ENCODE measurements at regions not wholly inside any gene's neighbourhood (a gene's known extent, or its start where the extent isn't known, plus 50 kb on each side); places are given as distances from the start of the nearest gene placed in this dataset.
"Not testable (repeated sequence)": the region's sequence is repeated elsewhere in the genome, so short reads cannot be mapped to it uniquely, and the experiment has no call there.

DNA sequence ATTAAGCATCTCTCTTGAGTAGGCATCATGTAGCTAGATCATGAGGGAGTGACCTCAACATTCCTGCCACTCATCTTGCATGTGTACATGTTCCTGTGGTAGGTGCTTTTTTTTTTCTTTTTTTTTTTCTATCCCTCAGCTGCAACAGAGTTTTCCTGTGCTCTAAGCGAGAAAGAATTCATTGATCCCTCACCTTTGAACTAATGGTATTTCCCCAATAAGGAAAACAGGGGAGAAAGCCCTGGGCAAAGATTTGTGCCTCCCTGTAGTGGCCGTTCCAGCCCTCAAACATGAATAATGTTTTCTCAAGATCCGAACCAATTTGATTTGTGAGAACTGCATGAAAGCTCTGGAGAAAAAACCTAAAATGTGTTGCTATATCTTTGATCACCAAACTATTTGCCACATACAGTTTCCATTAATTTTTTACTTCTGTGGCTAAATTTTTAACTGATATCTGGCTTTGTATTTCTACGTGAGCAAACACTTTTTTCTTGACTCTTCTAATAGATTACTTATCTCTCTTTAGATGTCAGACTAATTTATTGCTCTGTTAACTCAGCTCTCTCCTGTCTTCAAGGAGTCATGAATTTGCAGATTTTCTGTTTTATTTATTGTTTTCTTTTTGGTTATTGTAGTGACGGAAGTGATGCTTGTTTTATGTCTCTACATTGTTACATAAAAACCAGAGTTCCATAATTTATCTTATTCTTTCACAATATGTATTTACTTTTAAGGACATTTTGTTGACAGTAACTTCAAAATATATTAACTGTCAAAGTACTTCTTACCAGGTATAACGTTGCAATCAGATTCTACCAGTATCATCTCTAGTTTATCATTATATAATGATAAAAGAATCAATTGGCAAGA is 1396.5 kb downstream of the OTOL1 start:
- no peak for DNase-seq (ENCODE audit: low read depth in 4 of 4, low spot score in 3 of 4)

DNA sequence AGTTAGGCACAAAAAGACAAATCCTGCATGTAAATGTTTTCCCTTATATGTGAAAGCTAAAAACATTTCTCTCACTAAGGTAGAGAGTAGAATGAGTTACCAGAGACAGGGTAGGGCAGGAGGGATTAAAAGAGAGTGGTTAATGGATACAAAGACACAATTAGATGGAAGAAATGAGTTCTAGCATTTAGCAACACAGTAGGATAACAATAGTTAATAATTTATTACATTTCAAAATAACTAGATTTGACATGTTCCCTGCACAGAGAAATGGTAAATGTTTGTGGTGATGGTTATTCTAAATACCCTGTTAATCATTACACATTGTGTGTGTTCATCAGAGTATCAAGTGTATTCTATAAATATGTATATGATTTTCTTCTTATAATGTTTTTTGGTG is 1400.7 kb downstream of the OTOL1 start:
- no peak for DNase-seq (ENCODE audit: low read depth in 4 of 4, low spot score in 3 of 4)

GRCh38 chr3:162932503-162932902 is 1435.9 kb downstream of the OTOL1 start:
- DNase-seq (ENCODE audit: low read depth in 4 of 4, low spot score in 3 of 4), result no peak

DNA sequence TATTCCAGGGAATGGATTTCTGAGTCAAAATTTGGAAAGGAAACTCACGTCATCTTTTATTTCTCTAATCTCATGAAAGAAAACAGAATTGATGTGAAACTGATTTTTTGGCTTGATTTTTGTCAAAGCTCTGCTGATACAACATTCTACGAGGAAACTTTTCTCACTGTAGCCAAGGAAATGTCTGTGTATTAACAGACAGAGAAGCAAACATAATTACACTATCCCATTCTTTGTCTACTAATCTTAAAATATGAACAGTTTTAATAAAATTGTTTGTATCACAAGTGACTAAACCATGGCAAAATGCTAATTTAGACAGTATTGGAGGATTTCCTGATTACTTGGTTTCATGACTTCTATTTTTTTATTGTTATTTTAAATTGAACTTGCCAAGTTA is 1437.0 kb downstream of the OTOL1 start:
- no peak for DNase-seq (ENCODE audit: low read depth in 4 of 4, low spot score in 3 of 4)

DNA sequence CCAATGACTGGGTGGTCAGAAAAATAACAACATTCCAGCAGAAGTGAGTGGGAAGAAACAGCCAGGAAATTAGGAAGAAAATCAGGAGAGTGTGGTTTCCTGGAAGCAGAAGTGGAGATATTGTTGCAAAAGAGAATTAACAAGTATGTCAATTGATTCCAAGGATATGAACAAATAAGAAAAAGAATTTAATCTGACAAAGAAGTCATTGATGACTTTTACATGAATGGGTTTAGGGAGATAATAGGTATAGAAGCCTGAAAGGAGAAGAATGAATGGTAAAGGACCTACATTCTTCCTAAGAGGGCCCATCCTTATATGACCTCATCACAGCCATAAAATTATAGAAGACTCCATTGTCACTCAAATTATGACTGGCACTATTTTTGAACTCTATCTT is 1440.1 kb downstream of the OTOL1 start:
- no peak for DNase-seq (ENCODE audit: low read depth in 4 of 4, low spot score in 3 of 4)

DNA sequence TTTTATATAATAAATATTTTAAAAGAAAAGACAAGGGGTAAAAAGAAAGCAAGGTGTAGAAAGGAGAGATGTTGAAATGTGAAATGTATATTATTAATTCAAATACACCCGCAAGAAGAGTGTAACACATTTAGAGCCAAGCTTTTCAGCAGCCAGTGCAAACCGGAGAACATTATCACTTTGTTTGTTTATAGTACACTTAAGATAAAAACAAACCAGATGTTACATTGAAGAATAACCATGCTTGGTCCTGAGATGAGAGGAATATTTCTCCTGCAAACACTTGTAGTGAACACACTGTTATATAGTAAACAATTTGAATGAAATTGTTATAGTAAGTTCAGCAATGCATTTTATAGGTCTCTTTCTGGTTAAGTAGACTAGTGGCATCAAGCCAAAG is 1441.5 kb downstream of the OTOL1 start:
- DNase-seq (ENCODE audit: low read depth in 4 of 4, low spot score in 3 of 4), result no peak

DNA sequence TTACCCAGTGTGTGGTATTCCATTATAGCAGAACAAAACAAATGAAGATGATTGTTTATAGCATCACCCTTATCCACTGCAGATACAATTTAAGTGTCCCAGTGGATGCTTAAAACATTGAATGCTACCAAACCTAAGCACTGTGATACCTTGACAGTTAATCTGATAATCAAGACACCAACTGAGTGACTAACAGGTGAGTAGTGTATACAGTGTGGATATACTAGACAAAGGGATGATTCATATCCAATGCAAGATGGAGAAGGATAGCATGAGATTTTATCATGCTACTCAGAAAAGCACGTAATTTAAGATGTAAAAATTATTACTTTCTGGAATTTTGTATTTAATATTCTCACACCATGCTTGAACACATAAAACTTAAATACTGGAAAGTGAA is 1449.0 kb downstream of the OTOL1 start:
- DNase-seq (ENCODE audit: low read depth in 4 of 4, low spot score in 3 of 4), result no peak

DNA sequence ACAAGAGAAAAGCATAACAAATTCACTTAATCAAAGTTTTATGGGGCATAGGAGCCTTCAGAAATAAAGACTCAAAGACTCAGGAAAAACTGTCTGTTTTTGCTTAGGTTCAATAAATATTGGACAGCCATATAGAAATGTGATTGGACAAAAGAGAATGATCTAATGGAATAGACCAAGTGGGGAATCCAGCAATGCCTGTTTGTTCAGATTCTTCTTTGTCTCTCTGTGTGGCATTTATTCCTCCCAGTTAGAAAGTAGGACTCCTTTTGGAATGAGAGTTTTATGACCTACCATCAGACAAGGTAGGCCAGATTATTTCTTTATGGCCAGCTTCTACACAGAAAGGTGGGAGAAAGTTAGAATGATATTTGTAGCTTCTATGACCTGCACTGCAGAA is 1460.1 kb downstream of the OTOL1 start:
- no peak for DNase-seq (ENCODE audit: low read depth in 4 of 4, low spot score in 3 of 4)

- DNase-seq (ENCODE audit: low read depth in 4 of 4, low spot score in 3 of 4), result no peak
These were observed 1463.7 kb downstream of the OTOL1 start for GRCh38 chr3:162960269-162960668.

DNA sequence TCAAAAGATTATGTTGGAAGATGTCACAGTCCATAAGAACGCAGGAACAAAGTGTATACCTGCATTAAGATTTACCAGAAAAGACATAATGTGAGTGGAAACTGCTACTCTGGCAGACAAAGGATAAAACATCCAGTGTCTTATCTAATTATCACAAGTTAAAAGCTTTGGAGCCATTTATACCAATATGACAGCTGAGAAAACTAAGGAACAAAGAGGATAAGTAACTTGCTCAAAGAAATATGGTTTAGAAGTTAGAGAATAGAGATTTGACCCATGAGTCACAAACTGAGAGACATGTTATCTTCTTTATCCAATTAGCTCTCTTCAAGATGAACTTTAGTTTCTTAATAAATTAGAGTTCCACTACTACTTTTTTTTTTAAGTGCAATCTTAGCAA is 1473.7 kb downstream of the OTOL1 start:
- DNase-seq (ENCODE audit: low read depth in 4 of 4, low spot score in 3 of 4), result no peak

DNA sequence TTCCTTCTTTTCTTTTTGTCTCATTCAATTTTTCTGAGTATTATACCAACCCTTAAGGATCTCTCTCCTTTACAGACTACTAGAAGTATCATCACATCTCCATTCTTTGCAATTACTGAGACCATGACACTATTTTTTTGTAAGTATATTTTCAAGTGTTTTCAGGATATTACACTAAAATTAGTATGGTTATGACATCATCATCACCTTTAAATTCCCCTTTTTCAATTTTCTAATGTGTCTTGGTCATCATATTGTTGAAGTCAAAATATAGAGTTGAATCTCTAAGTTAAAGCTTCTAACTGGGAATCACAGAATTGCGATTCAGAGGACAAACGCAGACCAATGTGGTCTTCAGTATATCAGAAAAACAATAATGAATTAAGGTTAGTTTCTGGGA is 1475.1 kb downstream of the OTOL1 start:
- no peak for DNase-seq (ENCODE audit: low read depth in 4 of 4, low spot score in 3 of 4)

DNA sequence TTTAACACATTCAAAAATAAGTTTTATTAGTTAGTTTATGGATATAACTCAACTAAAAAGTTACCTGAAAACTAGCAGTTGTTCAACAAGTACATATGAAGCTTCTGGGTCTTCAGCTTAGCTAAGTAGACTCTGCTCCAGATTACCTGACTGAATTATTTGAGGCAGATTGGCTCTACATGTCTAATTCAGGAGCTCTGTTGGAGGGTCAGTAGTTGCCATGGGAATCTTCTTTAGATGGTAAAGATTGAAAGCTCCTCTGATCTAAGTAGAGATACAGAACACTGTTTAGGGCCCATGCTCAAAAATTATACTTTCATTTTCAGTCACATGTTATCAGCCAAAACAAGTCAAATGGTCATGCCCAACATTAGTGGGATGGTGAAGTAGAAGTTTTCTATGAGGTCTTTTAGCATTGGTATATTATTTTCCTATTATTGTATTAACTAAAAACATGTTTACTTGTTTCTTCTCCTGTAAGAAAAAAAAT is 1476.9 kb downstream of the OTOL1 start:
- DNase-seq (ENCODE audit: low read depth in 4 of 4, low spot score in 3 of 4), result no peak

DNA sequence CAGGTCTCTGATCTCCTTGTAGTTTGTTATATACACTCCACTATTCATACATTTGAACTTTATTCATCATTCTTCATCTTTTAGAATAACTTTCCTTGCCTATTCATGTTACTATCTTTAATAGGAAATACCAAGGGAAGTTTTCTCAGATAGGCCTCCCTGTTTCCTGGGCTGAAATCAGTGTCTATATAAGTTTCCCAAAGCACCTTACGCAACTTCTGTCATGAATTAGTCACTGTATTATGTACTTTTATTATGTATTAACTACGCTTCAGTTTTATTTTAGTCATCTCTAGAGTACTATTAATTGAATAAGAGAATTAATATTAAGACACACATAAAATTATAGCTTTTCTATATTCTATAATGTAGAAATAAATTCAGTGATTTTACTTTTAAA is 1481.5 kb downstream of the OTOL1 start:
- DNase-seq (ENCODE audit: low read depth in 4 of 4, low spot score in 3 of 4), result no peak

GRCh38 chr3:162984746-162985145 is 1488.1 kb downstream of the OTOL1 start:
- DNase-seq (ENCODE audit: low read depth in 4 of 4, low spot score in 3 of 4), result no peak

- not testable (repeated sequence) for DNase-seq (ENCODE audit: low read depth in 4 of 4, low spot score in 3 of 4)
These were observed 1490.6 kb downstream of the OTOL1 start for GRCh38 chr3:162987085-162987794.

DNA sequence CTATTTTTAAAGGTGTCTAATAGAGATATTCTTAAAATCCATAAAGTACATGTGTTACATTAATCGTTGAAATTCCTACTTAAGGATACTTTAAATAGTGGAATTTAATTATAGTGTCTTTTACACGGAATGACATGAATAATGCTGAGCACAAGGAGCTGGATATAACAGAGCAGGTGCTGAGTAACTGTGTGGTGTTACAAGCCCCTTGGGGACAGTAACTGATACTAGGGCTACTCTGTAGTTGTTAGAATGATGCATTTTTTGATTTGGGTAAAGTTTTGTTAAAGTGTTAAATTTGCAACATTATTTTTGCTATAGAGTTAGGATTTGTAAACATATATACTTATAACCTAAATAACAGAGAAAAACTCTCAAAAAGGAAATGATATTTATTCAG is 1496.1 kb downstream of the OTOL1 start:
- no peak for DNase-seq (ENCODE audit: low read depth in 4 of 4, low spot score in 3 of 4)

GRCh38 chr3:162994165-162994564 is 1497.6 kb downstream of the OTOL1 start:
- no peak for DNase-seq (ENCODE audit: low read depth in 4 of 4, low spot score in 3 of 4)

DNA sequence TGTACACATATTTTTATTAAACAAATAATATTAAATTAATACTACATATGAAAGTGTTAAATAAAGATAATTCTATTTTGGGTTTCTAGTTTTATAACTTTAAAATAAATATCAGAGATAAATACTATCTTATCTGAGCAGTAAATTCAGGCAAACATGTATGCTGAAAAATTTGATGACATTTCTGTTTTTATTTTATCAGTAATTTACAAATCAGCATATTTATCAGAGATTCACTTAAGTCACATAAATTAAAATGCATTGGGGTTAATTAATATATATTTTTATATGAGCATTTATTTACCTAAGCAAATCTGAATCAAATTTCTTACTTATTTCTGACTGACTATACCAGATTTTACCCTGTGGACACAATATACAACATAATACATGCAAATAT is 1499.8 kb downstream of the OTOL1 start:
- no peak for DNase-seq (ENCODE audit: low read depth in 4 of 4, low spot score in 3 of 4)

DNA sequence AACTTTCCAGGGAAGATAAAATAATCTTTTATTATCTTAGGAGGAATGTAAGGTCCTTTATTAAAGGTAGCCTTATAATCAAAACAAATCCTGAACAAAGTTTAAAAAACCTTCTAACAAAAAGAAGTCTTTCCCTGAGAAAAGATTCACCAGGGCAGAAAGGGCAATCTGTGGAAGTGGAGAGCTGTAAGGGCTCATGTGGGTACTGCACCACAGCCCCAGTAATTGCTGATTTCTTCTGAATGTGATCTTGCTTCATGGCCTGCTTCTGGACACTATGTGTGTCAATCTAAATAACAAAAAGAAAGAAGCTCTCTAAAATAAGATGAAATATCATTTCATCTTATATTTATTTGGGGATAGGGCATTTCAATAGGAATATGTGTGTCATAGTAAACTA is 1501.6 kb downstream of the OTOL1 start:
- no peak for DNase-seq (ENCODE audit: low read depth in 4 of 4, low spot score in 3 of 4)

DNA sequence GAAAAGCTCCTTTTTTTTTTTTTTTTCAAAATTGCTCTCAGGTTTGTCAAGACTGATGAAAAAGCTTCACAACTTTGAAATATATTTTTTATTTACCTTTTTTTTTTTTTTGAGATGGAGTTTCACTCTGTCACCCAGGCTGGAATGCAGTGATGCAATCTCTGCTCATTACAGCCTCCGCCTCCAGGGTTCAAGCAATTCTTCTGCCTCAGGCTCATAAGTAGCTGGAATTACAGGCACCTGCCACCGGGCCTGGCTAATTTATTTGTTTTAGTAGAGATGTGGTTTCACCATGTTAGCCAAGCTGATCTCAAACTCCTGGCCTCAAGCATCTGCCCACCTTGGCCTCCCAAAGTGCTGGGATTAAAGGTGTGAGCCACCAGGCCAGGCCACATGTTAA is 1515.0 kb downstream of the OTOL1 start:
- no peak for DNase-seq (ENCODE audit: low read depth in 4 of 4, low spot score in 3 of 4)

GRCh38 chr3:163016251-163016650 is 1519.6 kb downstream of the OTOL1 start:
- no peak for DNase-seq (ENCODE audit: low read depth in 4 of 4, low spot score in 3 of 4)

GRCh38 chr3:163018067-163018466 is 1521.5 kb downstream of the OTOL1 start:
- no peak for DNase-seq (ENCODE audit: low read depth in 4 of 4, low spot score in 3 of 4)

Data from left renal pelvis (tissue), 4 donors.